ENCODE measurements at regions not wholly inside any gene's neighbourhood (a gene's known extent, or its start where the extent isn't known, plus 50 kb on each side); places are given as distances from the start of the nearest gene placed in this dataset.

GRCh38 chr2:59277671-59278070 lies 1036.5 kb upstream of the FANCL start:
- Histone ChIP-seq H3K4me1 (ENCODE audit: control insufficient read depth, insufficient read depth, low read length) (no peaks in the 10 kb centered on the region), H3K36me3 (ENCODE audit: control insufficient read depth, insufficient read depth, low read length) (no peaks in the 10 kb centered on the region), H3K4me3 (ENCODE audit: low read depth in 2 of 2, low read length in 2 of 2) (no peak overlapping the region), H3K9me3 (ENCODE audit: control insufficient read depth, insufficient read depth, low read depth, low read length) (no peaks in the 10 kb centered on the region), H3K27ac (ENCODE audit: low read length) (no peak overlapping the region), H3K27me3 (ENCODE audit: control insufficient read depth, insufficient read depth, low read length) (no peaks in the 10 kb centered on the region)
- ATAC-seq (no peak), DNase-seq (ENCODE audit: low read depth, low spot score) (no peak)
- BruUV-seq (replicated peaks), result no TSS peak
- ChIA-PET CTCF (no interaction called here), POLR2A (no interaction called here)
- in situ Hi-C loops (cut with HindIII; ENCODE audit: low pct_unique_long_range_greater_than_20kb, low sequenced_read_pairs), result no loop called here
- intact Hi-C loops (cut with micrococcal nuclease; ENCODE audit: unreplicated experiment), result no loop called here
- TF ChIP-seq SIN3A (IDR thresholded peaks at IDR 0.05; ENCODE audit: borderline replicate concordance, insufficient read depth, low read depth, low read length) (no peak), POLR2AphosphoS5 (IDR thresholded peaks at IDR 0.05; ENCODE audit: low read depth, low read length) (no peak), TCF7L2 (IDR thresholded peaks at IDR 0.05; ENCODE audit: low read depth, low read length) (no peak)
- TF ChIP-seq, protein P1, sequence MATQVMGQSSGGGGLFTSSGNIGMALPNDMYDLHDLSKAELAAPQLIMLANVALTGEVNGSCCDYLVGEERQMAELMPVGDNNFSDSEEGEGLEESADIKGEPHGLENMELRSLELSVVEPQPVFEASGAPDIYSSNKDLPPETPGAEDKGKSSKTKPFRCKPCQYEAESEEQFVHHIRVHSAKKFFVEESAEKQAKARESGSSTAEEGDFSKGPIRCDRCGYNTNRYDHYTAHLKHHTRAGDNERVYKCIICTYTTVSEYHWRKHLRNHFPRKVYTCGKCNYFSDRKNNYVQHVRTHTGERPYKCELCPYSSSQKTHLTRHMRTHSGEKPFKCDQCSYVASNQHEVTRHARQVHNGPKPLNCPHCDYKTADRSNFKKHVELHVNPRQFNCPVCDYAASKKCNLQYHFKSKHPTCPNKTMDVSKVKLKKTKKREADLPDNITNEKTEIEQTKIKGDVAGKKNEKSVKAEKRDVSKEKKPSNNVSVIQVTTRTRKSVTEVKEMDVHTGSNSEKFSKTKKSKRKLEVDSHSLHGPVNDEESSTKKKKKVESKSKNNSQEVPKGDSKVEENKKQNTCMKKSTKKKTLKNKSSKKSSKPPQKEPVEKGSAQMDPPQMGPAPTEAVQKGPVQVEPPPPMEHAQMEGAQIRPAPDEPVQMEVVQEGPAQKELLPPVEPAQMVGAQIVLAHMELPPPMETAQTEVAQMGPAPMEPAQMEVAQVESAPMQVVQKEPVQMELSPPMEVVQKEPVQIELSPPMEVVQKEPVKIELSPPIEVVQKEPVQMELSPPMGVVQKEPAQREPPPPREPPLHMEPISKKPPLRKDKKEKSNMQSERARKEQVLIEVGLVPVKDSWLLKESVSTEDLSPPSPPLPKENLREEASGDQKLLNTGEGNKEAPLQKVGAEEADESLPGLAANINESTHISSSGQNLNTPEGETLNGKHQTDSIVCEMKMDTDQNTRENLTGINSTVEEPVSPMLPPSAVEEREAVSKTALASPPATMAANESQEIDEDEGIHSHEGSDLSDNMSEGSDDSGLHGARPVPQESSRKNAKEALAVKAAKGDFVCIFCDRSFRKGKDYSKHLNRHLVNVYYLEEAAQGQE (IDR thresholded peaks at IDR 0.05; ENCODE audit: insufficient read depth in 1 of 2, low read depth in 2 of 2, low read length in 1 of 2), result no peak
- TF ChIP-seq, protein P2, sequence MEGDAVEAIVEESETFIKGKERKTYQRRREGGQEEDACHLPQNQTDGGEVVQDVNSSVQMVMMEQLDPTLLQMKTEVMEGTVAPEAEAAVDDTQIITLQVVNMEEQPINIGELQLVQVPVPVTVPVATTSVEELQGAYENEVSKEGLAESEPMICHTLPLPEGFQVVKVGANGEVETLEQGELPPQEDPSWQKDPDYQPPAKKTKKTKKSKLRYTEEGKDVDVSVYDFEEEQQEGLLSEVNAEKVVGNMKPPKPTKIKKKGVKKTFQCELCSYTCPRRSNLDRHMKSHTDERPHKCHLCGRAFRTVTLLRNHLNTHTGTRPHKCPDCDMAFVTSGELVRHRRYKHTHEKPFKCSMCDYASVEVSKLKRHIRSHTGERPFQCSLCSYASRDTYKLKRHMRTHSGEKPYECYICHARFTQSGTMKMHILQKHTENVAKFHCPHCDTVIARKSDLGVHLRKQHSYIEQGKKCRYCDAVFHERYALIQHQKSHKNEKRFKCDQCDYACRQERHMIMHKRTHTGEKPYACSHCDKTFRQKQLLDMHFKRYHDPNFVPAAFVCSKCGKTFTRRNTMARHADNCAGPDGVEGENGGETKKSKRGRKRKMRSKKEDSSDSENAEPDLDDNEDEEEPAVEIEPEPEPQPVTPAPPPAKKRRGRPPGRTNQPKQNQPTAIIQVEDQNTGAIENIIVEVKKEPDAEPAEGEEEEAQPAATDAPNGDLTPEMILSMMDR (IDR thresholded peaks at IDR 0.05), result no peak

DNA sequence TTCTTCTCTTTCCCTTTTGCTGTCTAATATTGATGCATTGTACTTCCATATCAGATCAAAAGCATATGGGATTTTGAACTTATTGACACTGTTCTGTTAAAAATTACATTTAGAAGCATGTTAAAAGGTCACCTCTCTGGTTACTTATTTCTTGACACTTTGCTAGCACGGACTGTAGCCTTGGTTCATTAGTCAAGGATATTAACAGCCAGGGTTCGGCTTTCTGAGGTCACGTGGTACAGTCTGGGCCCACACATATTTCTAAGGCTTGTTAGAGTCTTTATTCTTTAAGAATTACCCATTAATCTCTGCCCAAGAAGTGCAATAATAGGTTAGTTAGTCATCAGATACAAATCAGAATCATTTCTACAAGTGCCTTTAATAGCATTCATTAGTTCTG lies 1035.8 kb upstream of the FANCL start:
- in situ Hi-C loops (cut with HindIII; ENCODE audit: low pct_unique_long_range_greater_than_20kb, low sequenced_read_pairs) (no loop called here), intact Hi-C loops (cut with micrococcal nuclease; ENCODE audit: unreplicated experiment) (no loop called here)
- ChIA-PET CTCF (no interaction called here), POLR2A (no interaction called here)
- Histone ChIP-seq H3K4me3 (ENCODE audit: low read depth in 2 of 2, low read length in 2 of 2) (no peak overlapping the region), H3K27me3 (ENCODE audit: control insufficient read depth, insufficient read depth, low read length) (no peaks in the 10 kb centered on the region), H3K27ac (ENCODE audit: low read length) (no peak overlapping the region), H3K4me1 (ENCODE audit: control insufficient read depth, insufficient read depth, low read length) (no peaks in the 10 kb centered on the region), H3K9me3 (ENCODE audit: control insufficient read depth, insufficient read depth, low read depth, low read length) (no peaks in the 10 kb centered on the region), H3K36me3 (ENCODE audit: control insufficient read depth, insufficient read depth, low read length) (no peaks in the 10 kb centered on the region)
- ATAC-seq (no peak), DNase-seq (ENCODE audit: low read depth, low spot score) (no peak)
- BruUV-seq (replicated peaks), result no TSS peak
- TF ChIP-seq POLR2AphosphoS5 (IDR thresholded peaks at IDR 0.05; ENCODE audit: low read depth, low read length) (no peak), TCF7L2 (IDR thresholded peaks at IDR 0.05; ENCODE audit: low read depth, low read length) (no peak), SIN3A (IDR thresholded peaks at IDR 0.05; ENCODE audit: borderline replicate concordance, insufficient read depth, low read depth, low read length) (no peak)
- TF ChIP-seq, protein P1 (IDR thresholded peaks at IDR 0.05; ENCODE audit: insufficient read depth in 1 of 2, low read depth in 2 of 2, low read length in 1 of 2), result no peak
- TF ChIP-seq, protein P2 (IDR thresholded peaks at IDR 0.05), result no peak
